ENCODE measurements at regions not wholly inside any gene's neighbourhood (a gene's known extent, or its start where the extent isn't known, plus 50 kb on each side); places are given as distances from the start of the nearest gene placed in this dataset.

GRCh38 chr6:139608466-139609261 is 234.2 kb upstream of the CITED2 start:
- Mint-ChIP-seq H3K36me3 (ENCODE audit: unreplicated experiment) (no peaks in the 10 kb centered on the region), H3K9me3 (ENCODE audit: unreplicated experiment) (no peaks in the 10 kb centered on the region), H3K27ac (ENCODE audit: unreplicated experiment) (no peak overlapping the region), H3K4me3 (ENCODE audit: unreplicated experiment) (no peak overlapping the region), H3K4me1 (ENCODE audit: low read depth, unreplicated experiment) (peaks cover 8% of the 10 kb centered on the region), H3K27me3 (ENCODE audit: unreplicated experiment) (peaks cover 2% of the 10 kb centered on the region)
- DNase-seq: no peak
- TF ChIP-seq CTCF (IDR thresholded peaks at IDR 0.05; ENCODE audit: partially characterized antibody, unreplicated experiment): no peak

GRCh38 chr6:139605350-139605749 is 230.9 kb upstream of the CITED2 start:
- H3K27ac Mint-ChIP-seq (ENCODE audit: unreplicated experiment): no peak overlapping the region
- no peaks in the 10 kb centered on the region for H3K9me3 Mint-ChIP-seq (ENCODE audit: unreplicated experiment)
- no peak for DNase-seq
- H3K36me3 Mint-ChIP-seq (ENCODE audit: unreplicated experiment): no peaks in the 10 kb centered on the region
- no peak for TF ChIP-seq CTCF (IDR thresholded peaks at IDR 0.05; ENCODE audit: partially characterized antibody, unreplicated experiment)
- peaks cover 7% of the 10 kb centered on the region for H3K4me1 Mint-ChIP-seq (ENCODE audit: low read depth, unreplicated experiment)
- H3K27me3 Mint-ChIP-seq (ENCODE audit: unreplicated experiment): peaks cover 2% of the 10 kb centered on the region
- no peak overlapping the region for H3K4me3 Mint-ChIP-seq (ENCODE audit: unreplicated experiment)

- TF ChIP-seq CTCF (IDR thresholded peaks at IDR 0.05; ENCODE audit: partially characterized antibody, unreplicated experiment): no peak
- peaks cover 7% of the 10 kb centered on the region for H3K4me1 Mint-ChIP-seq (ENCODE audit: low read depth, unreplicated experiment)
- DNase-seq: no peak
- H3K9me3 Mint-ChIP-seq (ENCODE audit: unreplicated experiment): no peaks in the 10 kb centered on the region
- peaks cover 2% of the 10 kb centered on the region for H3K27me3 Mint-ChIP-seq (ENCODE audit: unreplicated experiment)
- H3K27ac Mint-ChIP-seq (ENCODE audit: unreplicated experiment): no peak overlapping the region
- no peak overlapping the region for H3K4me3 Mint-ChIP-seq (ENCODE audit: unreplicated experiment)
- no peaks in the 10 kb centered on the region for H3K36me3 Mint-ChIP-seq (ENCODE audit: unreplicated experiment)
Measured at GRCh38 chr6:139603581-139603980, 229.1 kb upstream of the CITED2 start.

- no peak for TF ChIP-seq CTCF (IDR thresholded peaks at IDR 0.05; ENCODE audit: partially characterized antibody, unreplicated experiment)
- Mint-ChIP-seq H3K27me3 (ENCODE audit: unreplicated experiment) (no peaks in the 10 kb centered on the region), H3K4me3 (ENCODE audit: unreplicated experiment) (no peak overlapping the region), H3K4me1 (ENCODE audit: low read depth, unreplicated experiment) (peaks cover 4% of the 10 kb centered on the region), H3K36me3 (ENCODE audit: unreplicated experiment) (no peaks in the 10 kb centered on the region), H3K9me3 (ENCODE audit: unreplicated experiment) (no peaks in the 10 kb centered on the region), H3K27ac (ENCODE audit: unreplicated experiment) (no peak overlapping the region)
- DNase-seq: no peak
Measured at GRCh38 chr6:139602577-139602976, 228.1 kb upstream of the CITED2 start.

- TF ChIP-seq CTCF (IDR thresholded peaks at IDR 0.05; ENCODE audit: partially characterized antibody, unreplicated experiment): no peak
- no peaks in the 10 kb centered on the region for H3K36me3 Mint-ChIP-seq (ENCODE audit: unreplicated experiment)
- no peak overlapping the region for H3K4me3 Mint-ChIP-seq (ENCODE audit: unreplicated experiment)
- no peaks in the 10 kb centered on the region for H3K9me3 Mint-ChIP-seq (ENCODE audit: unreplicated experiment)
- H3K4me1 Mint-ChIP-seq (ENCODE audit: low read depth, unreplicated experiment): no peaks in the 10 kb centered on the region
- DNase-seq: no peak
- H3K27me3 Mint-ChIP-seq (ENCODE audit: unreplicated experiment): no peaks in the 10 kb centered on the region
- no peak overlapping the region for H3K27ac Mint-ChIP-seq (ENCODE audit: unreplicated experiment)
Measured at GRCh38 chr6:139600919-139601475, 226.5 kb upstream of the CITED2 start.

All from glutamatergic neuron (in vitro differentiated cells).